Activated CD4-positive, alpha-beta T cell treated with anti-CD3 and anti-CD28 coated beads, Interleukin-2, Interleukin-6, amounts not matched to agents 100 ng/mL and 50 ng/mL, durations not matched to agents 16 hours and 8 hours (primary cell): ENCODE measurements at regions not wholly inside any gene's neighbourhood (a gene's known extent, or its start where the extent isn't known, plus 50 kb on each side); places are given as distances from the start of the nearest gene placed in this dataset.
"Not testable (repeated sequence)": the region's sequence is repeated elsewhere in the genome, so short reads cannot be mapped to it uniquely, and the experiment has no call there.

Experiments
- DNase-seq: peaks from one replicate; pipeline ENCODE4 v3.0.0-alpha.2; 2020

DNA sequence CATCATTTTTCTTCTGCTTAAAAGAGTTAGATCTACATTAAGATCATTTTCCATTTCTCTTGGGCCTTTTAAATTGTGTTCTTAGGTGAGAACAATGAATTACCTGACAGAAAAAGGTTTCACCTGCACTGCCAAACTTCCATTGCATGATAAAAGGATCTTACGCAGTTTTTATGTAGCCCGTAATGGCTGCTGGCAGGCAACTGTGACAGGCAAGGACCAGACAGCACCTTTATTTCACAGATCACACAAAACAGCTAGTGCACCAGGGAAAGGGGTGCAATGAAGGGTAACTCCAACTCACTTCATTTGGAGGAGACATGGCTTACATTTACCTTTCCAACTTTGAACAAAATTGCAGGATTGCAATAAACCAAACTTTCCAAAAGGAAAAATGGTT, 159.8 kb downstream of the SLITRK1 start:
- no peak for DNase-seq

DNA sequence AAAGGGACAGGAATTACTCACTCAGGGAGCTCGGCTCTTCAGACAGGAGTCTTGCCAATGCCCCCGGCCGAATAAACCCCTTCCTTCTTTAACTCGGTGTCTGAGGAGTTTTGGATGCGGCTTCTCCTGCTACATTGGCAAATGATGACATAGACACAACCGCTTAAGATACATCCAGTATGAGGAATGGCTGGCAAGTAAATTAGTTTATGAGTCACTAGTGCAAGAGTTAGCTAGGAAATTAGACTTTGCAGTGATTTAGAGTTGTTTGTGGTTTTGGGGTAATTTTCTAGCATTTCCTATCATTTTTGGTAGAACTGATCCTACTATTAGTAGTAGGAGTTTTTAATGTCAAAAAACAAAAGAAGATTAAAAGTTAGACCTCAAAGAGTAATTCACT, 166.2 kb downstream of the SLITRK1 start:
- no peak for DNase-seq

DNA sequence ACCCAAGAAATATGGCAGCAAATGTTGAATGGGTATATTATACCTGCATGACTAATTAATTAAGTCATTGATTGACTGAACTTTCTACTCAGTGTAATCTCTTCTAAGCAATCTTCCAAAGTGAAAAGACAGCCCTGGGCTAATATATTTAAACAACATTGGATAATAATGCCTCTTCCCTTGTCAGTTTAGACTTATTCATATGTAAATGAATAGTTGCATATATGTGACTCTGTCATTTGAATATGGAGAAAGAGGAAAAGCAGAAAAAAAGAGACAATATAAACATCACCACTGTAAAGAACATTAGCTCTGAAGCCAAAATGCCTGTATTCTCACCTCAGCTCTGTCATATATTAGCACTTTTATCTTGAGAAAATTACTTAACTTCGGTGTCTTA, 168.0 kb downstream of the SLITRK1 start:
- no peak for DNase-seq

DNA sequence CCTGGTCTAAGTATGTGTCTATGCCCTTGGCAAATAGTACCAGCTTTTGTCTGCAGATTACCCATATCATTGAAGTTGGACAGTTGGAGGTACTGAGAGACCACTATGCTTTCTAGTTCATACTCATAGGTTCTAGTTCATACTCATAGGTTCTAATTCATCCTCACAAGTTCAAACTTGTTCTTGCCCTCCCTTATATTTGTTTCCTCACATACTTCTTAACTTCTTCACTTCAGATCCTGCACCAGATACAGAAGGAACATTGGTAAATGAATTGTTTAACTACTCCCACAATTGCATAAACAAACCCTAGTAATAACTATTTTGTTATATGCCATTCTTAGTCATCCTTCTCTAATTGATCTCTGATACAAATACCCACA, 172.2 kb downstream of the SLITRK1 start:
- no peak for DNase-seq

DNA sequence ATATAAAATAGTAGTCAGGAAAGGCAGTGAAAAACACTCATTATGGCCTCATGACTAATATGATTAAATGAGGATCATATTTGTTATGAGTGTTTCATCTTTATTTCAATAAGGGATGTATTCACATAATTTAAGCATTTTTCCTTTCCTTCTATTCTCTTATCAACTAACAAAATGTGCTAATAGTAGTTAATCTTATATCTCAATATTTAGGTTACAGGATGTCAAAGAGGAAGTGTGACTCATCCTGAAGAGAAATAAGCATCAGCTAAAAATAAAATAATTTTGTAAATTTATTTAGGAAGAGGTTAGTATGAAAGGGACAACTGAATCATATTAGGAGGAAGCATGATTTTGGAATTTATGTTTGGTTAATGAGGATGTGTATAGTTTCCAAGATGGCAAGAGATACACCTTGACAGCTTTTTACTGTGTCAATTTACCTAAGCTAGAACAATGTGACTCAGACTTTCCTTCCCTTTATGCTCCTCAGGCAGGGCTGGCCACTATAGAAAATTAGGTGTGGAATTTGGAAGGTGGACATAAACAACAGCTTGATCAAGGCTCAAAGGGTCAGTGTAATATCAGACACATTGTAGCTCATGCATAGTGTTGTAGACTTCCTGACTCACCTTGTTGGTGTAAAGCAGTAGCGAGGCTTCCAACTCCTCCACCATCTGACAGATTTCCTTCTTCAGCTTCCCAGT, 172.7 kb downstream of the SLITRK1 start:
- no peak for DNase-seq

DNA sequence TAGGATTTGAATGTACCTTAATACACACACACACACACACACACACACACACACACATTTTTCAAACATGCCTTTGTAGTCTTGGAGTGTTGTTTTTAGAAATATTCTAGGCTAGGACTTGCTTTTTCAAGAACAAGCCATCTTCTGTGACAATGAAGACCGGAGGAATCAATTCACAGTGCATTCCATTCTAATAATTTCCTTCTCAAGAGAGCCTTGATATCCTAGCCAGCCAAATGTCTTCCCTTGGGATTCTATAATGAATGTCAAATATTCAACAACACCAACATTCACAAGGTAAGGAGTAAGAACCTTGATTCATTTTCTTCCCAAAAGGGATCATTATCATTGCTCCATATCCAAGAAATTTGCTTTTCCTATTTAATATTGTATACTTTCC, 180.3 kb downstream of the SLITRK1 start:
- no peak for DNase-seq

DNA sequence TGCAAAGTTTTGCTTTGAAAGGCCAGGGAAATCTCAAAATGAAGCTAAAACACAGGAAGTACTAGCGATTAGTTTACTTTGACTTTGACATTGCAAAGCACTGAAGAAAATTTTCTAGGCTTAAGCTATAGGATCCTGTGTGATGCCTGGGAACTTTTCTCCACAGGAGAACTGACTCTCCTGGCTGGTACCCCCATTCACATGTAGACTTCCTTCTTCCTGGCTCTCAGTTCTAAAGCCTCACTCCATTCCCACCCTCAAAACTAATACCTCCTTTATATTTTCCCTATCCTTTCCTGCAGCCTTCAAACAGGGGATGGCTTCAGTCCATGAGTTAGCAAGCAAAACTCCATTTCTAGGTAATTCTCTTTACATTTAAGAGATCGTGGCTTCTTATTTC, 189.5 kb downstream of the SLITRK1 start:
- DNase-seq: no peak

DNA sequence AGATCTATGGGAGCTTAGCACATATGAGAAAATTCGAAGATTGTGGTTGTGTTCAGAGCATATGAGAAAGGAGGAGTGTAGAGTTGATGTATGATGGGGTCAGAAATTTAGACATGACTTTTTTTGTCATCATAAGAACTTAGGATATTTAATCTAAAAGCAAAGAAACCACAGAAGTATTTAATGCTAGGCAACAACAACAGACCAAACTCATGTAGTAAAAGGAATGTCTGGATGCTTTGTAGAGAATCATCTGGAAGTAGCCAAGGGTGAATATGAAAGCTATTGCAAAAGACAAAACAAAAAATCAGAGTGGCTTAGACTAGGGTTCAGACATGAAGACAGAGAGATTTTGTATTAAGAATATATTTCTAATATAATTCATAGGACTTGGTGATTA, 190.3 kb downstream of the SLITRK1 start:
- DNase-seq: no peak

DNA sequence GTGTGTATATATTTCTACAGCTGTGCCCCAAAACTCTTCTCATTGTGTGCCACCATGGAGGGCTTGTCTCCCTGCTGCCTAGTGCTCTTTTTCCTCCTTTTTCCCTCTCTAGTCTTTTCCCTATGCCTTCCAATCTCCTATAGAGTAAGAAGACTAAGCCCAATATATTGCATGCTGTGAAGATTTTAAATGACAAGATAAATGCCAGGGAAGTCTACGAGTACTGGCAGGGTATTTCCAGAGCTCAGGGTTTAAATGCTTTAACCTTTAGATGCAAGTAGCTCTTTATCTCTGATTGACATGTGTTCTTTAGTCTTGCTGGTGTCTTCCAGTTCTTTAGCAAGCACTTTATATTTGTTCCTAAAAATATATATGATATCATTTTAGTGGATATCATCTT, 200.7 kb downstream of the SLITRK1 start:
- no peak for DNase-seq

DNA sequence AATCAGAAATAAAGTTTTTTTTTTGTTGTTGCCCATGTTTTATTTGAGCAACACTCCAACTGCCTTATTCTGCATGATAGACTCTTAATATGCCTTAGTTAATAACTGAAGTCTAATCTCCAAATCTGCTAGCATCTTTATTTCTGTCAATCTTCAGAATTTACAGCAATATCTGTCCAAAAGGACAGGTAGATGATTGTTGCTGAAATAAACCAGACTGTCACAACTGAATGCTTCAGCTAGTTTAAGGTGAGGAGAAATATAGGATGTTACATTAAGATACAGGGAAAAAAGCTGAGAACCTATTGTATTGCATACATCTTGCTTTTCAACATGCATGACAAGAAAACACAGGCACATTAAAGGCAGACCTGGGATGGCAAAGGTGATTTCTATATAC, 204.3 kb downstream of the SLITRK1 start:
- DNase-seq: no peak

DNA sequence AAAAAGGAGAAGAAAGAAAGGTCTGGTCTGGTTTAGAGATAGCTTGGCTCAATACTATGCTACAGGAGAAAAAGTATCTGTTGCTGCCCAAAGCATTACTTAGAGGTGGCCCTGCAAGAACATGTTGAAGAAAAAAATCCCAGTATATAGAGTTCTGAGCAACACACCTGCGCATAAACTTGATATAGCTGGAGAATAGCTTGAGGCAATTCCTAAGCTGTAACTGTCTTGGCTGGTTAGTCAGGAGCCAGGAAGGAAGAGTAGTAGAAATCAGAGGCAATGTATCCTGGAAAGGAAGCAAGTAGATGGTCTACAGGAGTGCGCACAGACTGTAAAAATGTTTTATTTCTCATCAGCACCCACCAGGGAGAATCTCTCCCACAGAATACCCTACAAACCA, 209.7 kb downstream of the SLITRK1 start:
- DNase-seq: no peak

DNA sequence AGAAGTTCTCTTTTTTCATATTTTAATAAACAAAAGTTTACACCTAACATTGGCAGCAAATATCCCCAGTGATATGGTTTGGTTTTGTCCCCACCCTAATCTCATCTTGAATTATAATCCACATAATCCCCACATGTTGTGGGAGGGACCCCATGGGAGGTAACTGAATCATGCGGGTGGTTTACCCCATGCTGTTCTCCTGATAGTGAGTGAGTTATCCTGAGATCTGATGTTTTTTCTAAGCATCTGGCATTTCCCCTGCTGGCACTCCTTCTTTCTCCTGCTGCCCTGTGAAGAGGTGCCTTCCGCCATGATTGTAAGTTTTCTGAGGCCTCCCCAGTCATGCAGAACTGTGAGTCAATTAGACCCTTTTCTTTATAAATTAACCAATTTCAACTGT, 214.7 kb downstream of the SLITRK1 start:
- DNase-seq: no peak

DNA sequence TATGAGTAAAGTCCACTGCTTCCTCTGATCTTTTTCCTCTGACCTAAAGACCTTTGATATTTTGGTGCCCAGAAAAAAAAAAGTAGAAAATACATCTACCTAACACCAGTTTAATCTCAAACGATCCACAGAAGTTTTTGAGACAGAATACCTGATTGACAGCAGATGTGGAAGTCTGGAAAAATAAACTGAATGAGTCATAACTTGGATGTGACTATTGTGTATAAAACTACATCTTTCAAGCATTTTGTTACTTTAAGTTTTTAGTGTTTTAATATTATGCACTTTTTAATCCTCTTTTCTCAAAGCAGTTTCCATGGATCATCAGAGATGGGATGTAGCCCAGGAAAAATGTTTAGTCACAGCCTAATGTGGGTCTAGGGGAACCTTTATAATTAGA, 216.1 kb downstream of the SLITRK1 start:
- DNase-seq: no peak

DNA sequence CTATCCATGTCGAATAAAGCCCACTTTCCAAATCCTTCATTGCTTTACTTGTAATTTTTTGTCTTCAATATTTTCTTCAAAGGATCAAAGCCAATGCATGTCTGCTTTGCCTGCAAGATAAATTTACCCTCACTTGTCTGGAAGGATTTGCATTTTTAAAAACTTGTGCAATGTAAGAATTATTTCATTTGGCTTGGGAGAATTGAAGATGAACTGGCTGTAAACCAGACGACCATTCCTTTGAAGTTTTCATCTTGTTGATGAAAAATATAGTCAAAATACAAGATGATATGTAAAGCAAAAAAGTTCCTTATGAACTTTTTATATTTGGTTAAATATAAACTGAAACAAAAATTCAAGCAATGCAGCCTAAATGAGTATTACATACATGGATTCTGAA, 225.0 kb downstream of the SLITRK1 start:
- DNase-seq: no peak

DNA sequence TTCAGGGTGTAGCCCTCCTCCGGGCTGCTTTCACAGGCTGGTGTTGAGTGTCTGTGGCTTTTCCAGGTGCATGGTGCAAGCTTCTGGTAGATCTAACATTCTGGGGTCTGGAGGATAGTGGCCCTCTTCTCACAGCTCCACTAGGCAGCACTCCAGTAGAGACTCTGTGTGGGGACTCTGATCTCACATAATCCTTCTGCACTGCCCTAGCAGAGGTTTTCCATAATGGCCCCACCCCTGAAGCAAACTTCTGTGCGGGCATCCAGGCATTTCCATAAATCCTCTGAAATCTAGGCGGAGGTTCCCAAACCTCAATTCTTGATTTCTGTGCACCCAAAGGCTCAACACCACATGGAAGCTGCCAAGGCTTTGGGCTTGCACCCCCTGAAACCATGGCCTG, 239.7 kb downstream of the SLITRK1 start:
- DNase-seq: not testable (repeated sequence)

DNA sequence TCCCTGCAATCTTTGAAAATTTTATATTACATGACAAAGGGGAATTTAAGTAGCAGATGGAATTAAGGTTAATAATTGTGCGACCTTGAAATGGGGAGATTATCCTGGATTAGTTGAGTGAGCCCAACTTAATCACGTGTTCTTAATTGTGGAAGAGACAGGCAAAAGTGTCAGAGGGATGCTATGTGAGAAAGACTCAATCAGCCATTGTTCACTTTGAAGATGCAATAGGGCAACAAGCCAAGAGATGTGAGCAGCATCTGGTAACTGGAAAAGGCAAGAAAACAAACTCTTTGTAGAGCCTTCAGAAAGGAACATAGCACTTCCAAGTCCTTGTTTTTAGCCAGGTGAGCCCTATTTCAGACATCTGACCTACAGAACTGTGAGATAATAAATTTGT, 247.7 kb downstream of the SLITRK1 start:
- DNase-seq: no peak

DNA sequence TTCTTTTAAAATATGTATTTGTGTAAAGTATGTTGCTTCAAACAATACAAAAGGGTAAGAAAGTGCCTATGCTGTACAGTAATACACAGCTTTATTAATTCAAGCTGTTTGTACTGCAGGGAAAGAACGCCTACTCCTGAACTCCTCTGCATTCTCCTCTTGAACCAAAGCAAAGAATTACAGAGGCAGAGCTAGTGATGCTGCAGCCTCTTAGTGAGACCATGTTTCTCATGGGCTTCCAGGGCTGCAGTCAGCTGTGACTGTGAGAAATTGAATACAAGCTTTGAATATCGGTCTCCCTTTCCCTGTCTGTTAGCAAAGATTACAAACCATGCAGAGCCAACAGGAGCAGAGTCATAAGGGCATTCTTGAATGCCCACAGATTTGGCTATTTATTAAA, 248.5 kb downstream of the SLITRK1 start:
- DNase-seq: no peak

DNA sequence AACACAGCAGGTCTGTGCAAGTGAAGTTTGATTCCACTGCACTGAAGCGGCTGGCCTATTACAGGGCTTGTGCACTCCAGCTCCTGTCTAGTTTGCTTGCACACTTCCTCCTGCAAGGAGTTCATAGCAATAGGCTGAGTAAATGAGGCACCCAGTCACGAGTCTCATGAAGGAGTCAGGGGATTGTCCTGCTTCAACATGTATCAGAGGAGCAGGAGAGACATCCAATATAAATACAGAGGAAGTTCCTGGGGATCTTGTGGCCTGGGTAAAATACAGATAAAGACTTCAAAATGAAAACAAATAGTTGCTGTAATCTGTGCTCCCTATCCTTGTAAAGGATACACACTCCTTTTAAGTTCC, 259.9 kb downstream of the SLITRK1 start:
- DNase-seq: no peak

DNA sequence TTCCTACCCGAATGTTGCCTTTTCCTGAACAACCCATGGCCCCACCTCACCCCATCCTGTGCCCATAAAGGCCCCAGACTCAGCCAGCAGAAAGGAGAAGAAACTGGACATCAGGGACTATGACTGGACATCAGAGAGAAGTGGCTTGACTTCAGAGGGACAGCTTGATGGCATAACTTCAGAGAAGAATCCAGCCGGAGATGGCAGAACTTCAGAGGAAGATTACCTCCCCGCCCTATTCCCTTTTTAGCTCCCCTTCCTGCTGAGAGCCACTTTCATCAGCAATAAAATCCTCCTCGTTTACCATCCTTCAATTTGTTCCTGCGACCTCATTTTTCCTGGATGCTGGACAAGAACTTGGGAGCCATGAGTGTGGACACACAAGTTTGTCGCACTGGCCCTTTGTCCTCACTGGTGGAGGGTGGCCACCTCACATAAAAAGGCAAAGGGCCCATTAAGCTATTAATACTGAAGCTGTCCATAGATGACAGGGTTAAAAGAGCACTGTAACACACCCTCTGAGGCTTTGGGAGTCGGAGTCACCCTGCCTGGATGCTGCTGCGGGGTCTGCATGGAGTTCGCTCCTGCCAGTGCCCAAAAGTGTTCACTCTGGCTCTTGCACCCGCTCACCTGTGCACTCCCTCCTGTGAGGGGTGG, 260.4 kb downstream of the SLITRK1 start:
- DNase-seq: no peak

DNA sequence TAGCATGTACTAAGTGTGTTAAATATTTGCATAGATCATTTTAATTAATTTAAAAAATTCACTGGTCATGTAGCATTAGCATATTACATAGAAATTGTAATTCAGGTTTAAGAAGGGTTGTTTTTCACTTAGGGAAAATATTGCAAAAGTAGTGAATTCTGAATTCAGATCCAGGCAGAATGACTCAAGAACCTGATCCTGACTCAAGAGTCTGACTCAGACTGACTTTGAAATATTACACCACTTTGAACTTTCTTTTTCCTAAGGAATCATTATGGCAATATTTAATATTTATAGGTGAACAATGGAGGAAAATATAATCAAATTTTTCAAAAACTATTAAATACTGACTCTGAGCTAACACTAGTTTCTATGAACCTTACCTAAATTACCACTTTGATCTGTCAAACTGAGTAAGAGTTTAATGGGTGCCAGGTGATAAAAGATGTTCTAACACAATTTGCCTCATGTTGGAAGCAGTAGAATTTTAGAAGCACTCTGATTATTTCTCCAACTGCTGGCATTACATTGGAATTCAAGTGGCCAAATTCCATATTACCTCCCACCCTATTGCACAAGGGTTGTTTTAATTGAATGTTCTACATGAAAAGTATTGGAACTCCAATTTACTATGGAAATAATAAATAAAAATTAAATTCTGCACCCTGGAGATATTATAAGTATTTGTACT, 261.6 kb downstream of the SLITRK1 start:
- DNase-seq: no peak

DNA sequence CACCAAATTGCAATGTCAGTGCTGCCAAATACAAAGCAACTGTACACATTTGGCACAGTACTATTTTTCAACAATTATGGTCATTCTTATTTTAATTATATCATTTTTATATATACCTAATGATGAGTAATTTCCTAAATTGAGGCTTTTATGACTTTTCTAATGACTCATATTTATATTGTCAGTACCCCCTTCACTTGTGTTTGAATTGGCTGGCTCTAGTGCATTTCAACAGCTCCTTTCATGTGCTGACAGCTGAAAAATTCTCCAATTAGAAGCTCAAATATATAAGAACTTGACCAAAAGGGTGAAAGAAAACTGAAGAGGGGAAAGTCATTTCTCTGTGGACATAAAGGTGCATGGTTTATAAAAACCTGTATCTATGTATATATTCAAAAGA, 263.3 kb downstream of the SLITRK1 start:
- DNase-seq: no peak

DNA sequence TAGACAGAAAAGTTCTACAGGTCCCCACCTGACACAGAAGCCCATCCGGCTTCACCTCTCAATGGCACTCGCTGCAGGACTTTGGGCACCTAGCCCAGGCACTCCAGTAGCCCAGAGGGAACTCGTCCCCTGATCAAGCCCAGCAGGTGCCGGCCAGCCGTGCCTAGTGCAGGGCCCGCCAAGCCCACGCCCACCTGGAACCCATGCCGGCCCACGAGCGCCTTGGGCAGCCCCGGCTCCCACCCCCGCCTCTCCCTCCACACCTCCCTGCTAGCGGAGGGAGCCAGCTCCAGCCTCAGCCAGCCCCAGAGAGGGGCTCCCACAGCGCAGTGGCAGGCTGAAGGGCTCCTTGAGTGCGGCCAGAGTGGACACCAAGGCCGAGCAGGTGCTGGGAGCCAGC, 268.8 kb downstream of the SLITRK1 start:
- DNase-seq: no peak

DNA sequence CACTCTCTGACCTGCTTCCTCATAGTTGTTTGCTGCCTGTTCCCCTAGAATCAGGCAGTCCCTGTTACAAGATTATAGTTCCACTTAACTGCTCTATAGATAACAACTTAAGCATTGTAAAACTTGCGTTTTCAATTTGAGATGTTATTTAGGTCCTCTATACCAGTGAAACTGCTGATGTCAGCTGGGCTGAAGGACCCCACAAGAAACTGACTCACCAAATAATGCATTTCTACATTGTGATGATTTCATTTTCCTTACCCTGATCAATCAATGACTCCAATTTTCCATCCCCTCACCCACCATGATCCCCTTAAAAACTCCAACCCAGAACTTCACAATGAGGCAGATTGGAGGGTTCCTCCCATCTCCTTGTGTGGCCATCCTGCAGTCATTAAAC, 280.7 kb downstream of the SLITRK1 start:
- no peak for DNase-seq

DNA sequence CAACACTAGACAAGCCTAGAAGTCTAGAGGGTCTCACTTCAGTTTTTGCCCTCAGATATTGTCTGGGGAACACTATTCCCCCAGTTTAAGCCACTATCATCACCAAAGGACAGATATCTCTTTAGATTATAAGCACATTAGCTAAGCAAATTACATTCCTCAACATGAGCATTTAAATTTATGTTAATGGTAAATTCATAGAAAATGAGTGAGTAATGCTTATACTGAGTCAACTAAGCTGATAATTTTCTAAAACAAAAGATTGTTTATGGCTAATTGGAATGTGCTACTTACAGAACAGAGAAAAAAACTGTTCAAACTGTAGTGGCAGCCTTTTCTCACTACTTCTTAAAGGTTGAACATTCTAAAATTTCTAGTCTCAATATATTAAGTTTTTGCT, 290.2 kb downstream of the SLITRK1 start:
- no peak for DNase-seq

DNA sequence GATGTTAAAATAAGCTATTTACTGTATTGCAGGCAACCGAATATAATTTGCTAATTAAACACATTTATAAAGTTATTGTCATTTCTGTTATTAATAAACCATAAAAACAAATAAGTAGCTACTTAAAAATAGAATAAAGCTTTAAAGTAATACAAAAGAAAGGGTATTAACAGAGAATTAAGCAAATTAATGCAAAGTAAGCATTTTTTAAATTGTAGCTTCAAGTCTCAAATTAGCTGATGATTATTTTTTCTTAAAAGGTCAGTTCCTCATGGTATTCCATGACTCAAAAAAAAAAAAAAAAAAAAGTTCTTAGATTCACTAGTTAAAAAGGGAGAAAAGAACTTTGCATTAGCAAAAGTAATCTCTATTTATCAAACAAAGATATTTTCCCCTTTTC, 292.5 kb downstream of the SLITRK1 start:
- no peak for DNase-seq
